ENCODE measurements at regions not wholly inside any gene's neighbourhood (a gene's known extent, or its start where the extent isn't known, plus 50 kb on each side); places are given as distances from the start of the nearest gene placed in this dataset.

GRCh38 chr16:85210423-85211169 lies 98.3 kb upstream of the CIBAR2 start:
- Histone ChIP-seq H3K27ac (ENCODE audit: low read depth, low read length) (no peak overlapping the region), H2BK15ac (replicated peaks; ENCODE audit: low read depth) (no peak overlapping the region), H4K8ac (ENCODE audit: low read depth, low read length) (no peak overlapping the region), H3K4me3 (ENCODE audit: low read length) (no peak overlapping the region), H3K23ac (ENCODE audit: low read length) (no peak overlapping the region), H3K4me1 (ENCODE audit: control insufficient read depth, low read depth, low read length) (peaks cover 5% of the 10 kb centered on the region), H2AK5ac (ENCODE audit: low read length) (no peak overlapping the region), H3K27me3 (ENCODE audit: insufficient read depth, low read length, poor library complexity) (no peaks in the 10 kb centered on the region), H3K36me3 (ENCODE audit: control insufficient read depth, insufficient read depth, low read length) (no peaks in the 10 kb centered on the region), H3K79me2 (ENCODE audit: control insufficient read depth, insufficient read depth, low read length) (peaks cover 2% of the 10 kb centered on the region), H3K56ac (ENCODE audit: low read length) (no peak overlapping the region), H4K5ac (ENCODE audit: low read length) (no peak overlapping the region), H3K4me2 (ENCODE audit: low read length) (no peak overlapping the region), H2BK120ac (ENCODE audit: low read depth, low read length) (no peak overlapping the region), H3K9ac (ENCODE audit: low read length) (no peak overlapping the region), H2BK5ac (ENCODE audit: low read length) (no peak overlapping the region), H3K79me1 (ENCODE audit: low read length) (peaks cover 17% of the 10 kb centered on the region), H3K18ac (ENCODE audit: low read length) (no peak overlapping the region), H3K4ac (ENCODE audit: low read depth, low read length) (no peak overlapping the region)
- DNase-seq = no peak
- WGBS (ENCODE audit: extremely low coverage, insufficient coverage, low lambda C conversion rate) = no CpG with 5 or more reads among the region's 8 CpGs

GRCh38 chr16:85211271-85211801 lies 99.1 kb upstream of the CIBAR2 start:
- no peaks in the 10 kb centered on the region for H3K36me3 ChIP-seq (ENCODE audit: control insufficient read depth, insufficient read depth, low read length)
- H2AK5ac ChIP-seq (ENCODE audit: low read length) = no peak overlapping the region
- H4K5ac ChIP-seq (ENCODE audit: low read length) = no peak overlapping the region
- H4K8ac ChIP-seq (ENCODE audit: low read depth, low read length) = no peak overlapping the region
- no peak overlapping the region for H2BK120ac ChIP-seq (ENCODE audit: low read depth, low read length)
- no peak overlapping the region for H3K27ac ChIP-seq (ENCODE audit: low read depth, low read length)
- H3K27me3 ChIP-seq (ENCODE audit: insufficient read depth, low read length, poor library complexity) = no peaks in the 10 kb centered on the region
- H2BK5ac ChIP-seq (ENCODE audit: low read length) = no peak overlapping the region
- H2BK15ac ChIP-seq (replicated peaks; ENCODE audit: low read depth) = no peak overlapping the region
- H3K4me2 ChIP-seq (ENCODE audit: low read length) = no peak overlapping the region
- no peak overlapping the region for H3K18ac ChIP-seq (ENCODE audit: low read length)
- no CpG with 5 or more reads among the region's 17 CpGs for WGBS (ENCODE audit: extremely low coverage, insufficient coverage, low lambda C conversion rate)
- no peak overlapping the region for H3K23ac ChIP-seq (ENCODE audit: low read length)
- H3K56ac ChIP-seq (ENCODE audit: low read length) = no peak overlapping the region
- H3K79me2 ChIP-seq (ENCODE audit: control insufficient read depth, insufficient read depth, low read length) = peaks cover 2% of the 10 kb centered on the region
- no peak overlapping the region for H3K4me3 ChIP-seq (ENCODE audit: low read length)
- H3K4ac ChIP-seq (ENCODE audit: low read depth, low read length) = no peak overlapping the region
- no peak for DNase-seq
- no peaks in the 10 kb centered on the region for H3K4me1 ChIP-seq (ENCODE audit: control insufficient read depth, low read depth, low read length)
- peaks cover 16% of the 10 kb centered on the region for H3K79me1 ChIP-seq (ENCODE audit: low read length)
- no peak overlapping the region for H3K9ac ChIP-seq (ENCODE audit: low read length)

GRCh38 chr16:85213926-85214675 lies 101.8 kb upstream of the CIBAR2 start:
- H2BK120ac ChIP-seq (ENCODE audit: low read depth, low read length) = no peak overlapping the region
- no peak overlapping the region for H3K9ac ChIP-seq (ENCODE audit: low read length)
- H3K4me2 ChIP-seq (ENCODE audit: low read length) = no peak overlapping the region
- H3K4ac ChIP-seq (ENCODE audit: low read depth, low read length) = no peak overlapping the region
- no peaks in the 10 kb centered on the region for H3K36me3 ChIP-seq (ENCODE audit: control insufficient read depth, insufficient read depth, low read length)
- H3K27me3 ChIP-seq (ENCODE audit: insufficient read depth, low read length, poor library complexity) = no peaks in the 10 kb centered on the region
- H4K8ac ChIP-seq (ENCODE audit: low read depth, low read length) = no peak overlapping the region
- H2AK5ac ChIP-seq (ENCODE audit: low read length) = no peak overlapping the region
- no peak overlapping the region for H3K4me3 ChIP-seq (ENCODE audit: low read length)
- H2BK15ac ChIP-seq (replicated peaks; ENCODE audit: low read depth) = no peak overlapping the region
- no peak overlapping the region for H4K5ac ChIP-seq (ENCODE audit: low read length)
- no peaks in the 10 kb centered on the region for H3K79me2 ChIP-seq (ENCODE audit: control insufficient read depth, insufficient read depth, low read length)
- no peak overlapping the region for H3K56ac ChIP-seq (ENCODE audit: low read length)
- H3K27ac ChIP-seq (ENCODE audit: low read depth, low read length) = no peak overlapping the region
- no CpG with 5 or more reads among the region's 28 CpGs for WGBS (ENCODE audit: extremely low coverage, insufficient coverage, low lambda C conversion rate)
- H2BK5ac ChIP-seq (ENCODE audit: low read length) = no peak overlapping the region
- DNase-seq = no peak
- H3K23ac ChIP-seq (ENCODE audit: low read length) = peak overlapping the region; percentile 66
- H3K4me1 ChIP-seq (ENCODE audit: control insufficient read depth, low read depth, low read length) = no peaks in the 10 kb centered on the region
- no peak overlapping the region for H3K18ac ChIP-seq (ENCODE audit: low read length)
- H3K79me1 ChIP-seq (ENCODE audit: low read length) = peaks cover 9% of the 10 kb centered on the region

GRCh38 chr16:85215478-85216118 lies 103.3 kb upstream of the CIBAR2 start:
- Histone ChIP-seq H3K79me1 (ENCODE audit: low read length) (peaks cover 8% of the 10 kb centered on the region), H2BK15ac (replicated peaks; ENCODE audit: low read depth) (no peak overlapping the region), H2AK5ac (ENCODE audit: low read length) (no peak overlapping the region), H3K23ac (ENCODE audit: low read length) (no peak overlapping the region), H2BK120ac (ENCODE audit: low read depth, low read length) (no peak overlapping the region), H3K4ac (ENCODE audit: low read depth, low read length) (no peak overlapping the region), H2BK5ac (ENCODE audit: low read length) (no peak overlapping the region), H3K9ac (ENCODE audit: low read length) (no peak overlapping the region), H4K5ac (ENCODE audit: low read length) (no peak overlapping the region), H3K18ac (ENCODE audit: low read length) (no peak overlapping the region), H3K36me3 (ENCODE audit: control insufficient read depth, insufficient read depth, low read length) (no peaks in the 10 kb centered on the region), H3K79me2 (ENCODE audit: control insufficient read depth, insufficient read depth, low read length) (no peaks in the 10 kb centered on the region), H3K4me1 (ENCODE audit: control insufficient read depth, low read depth, low read length) (no peaks in the 10 kb centered on the region), H3K4me3 (ENCODE audit: low read length) (no peak overlapping the region), H3K56ac (ENCODE audit: low read length) (no peak overlapping the region), H3K27ac (ENCODE audit: low read depth, low read length) (no peak overlapping the region), H4K8ac (ENCODE audit: low read depth, low read length) (no peak overlapping the region), H3K27me3 (ENCODE audit: insufficient read depth, low read length, poor library complexity) (no peaks in the 10 kb centered on the region), H3K4me2 (ENCODE audit: low read length) (no peak overlapping the region)
- no peak for DNase-seq
- WGBS (ENCODE audit: extremely low coverage, insufficient coverage, low lambda C conversion rate) = no CpG with 5 or more reads among the region's 8 CpGs

- no CpG with 5 or more reads among the region's 19 CpGs for WGBS (ENCODE audit: extremely low coverage, insufficient coverage, low lambda C conversion rate)
- no peak overlapping the region for H2AK5ac ChIP-seq (ENCODE audit: low read length)
- H3K56ac ChIP-seq (ENCODE audit: low read length) = no peak overlapping the region
- H3K23ac ChIP-seq (ENCODE audit: low read length) = no peak overlapping the region
- no peak overlapping the region for H3K27ac ChIP-seq (ENCODE audit: low read depth, low read length)
- H4K8ac ChIP-seq (ENCODE audit: low read depth, low read length) = no peak overlapping the region
- H2BK15ac ChIP-seq (replicated peaks; ENCODE audit: low read depth) = no peak overlapping the region
- no peak overlapping the region for H3K4ac ChIP-seq (ENCODE audit: low read depth, low read length)
- no peaks in the 10 kb centered on the region for H3K36me3 ChIP-seq (ENCODE audit: control insufficient read depth, insufficient read depth, low read length)
- no peak overlapping the region for H3K4me2 ChIP-seq (ENCODE audit: low read length)
- H2BK120ac ChIP-seq (ENCODE audit: low read depth, low read length) = no peak overlapping the region
- no peaks in the 10 kb centered on the region for H3K27me3 ChIP-seq (ENCODE audit: insufficient read depth, low read length, poor library complexity)
- no peak overlapping the region for H2BK5ac ChIP-seq (ENCODE audit: low read length)
- H4K5ac ChIP-seq (ENCODE audit: low read length) = no peak overlapping the region
- no peaks in the 10 kb centered on the region for H3K4me1 ChIP-seq (ENCODE audit: control insufficient read depth, low read depth, low read length)
- H3K79me2 ChIP-seq (ENCODE audit: control insufficient read depth, insufficient read depth, low read length) = no peaks in the 10 kb centered on the region
- H3K18ac ChIP-seq (ENCODE audit: low read length) = no peak overlapping the region
- no peak overlapping the region for H3K4me3 ChIP-seq (ENCODE audit: low read length)
- peaks cover 8% of the 10 kb centered on the region for H3K79me1 ChIP-seq (ENCODE audit: low read length)
- no peak for DNase-seq
- no peak overlapping the region for H3K9ac ChIP-seq (ENCODE audit: low read length)
Observed at GRCh38 chr16:85216522-85217375, 104.5 kb upstream of the CIBAR2 start.

Measured in mesendoderm (in vitro differentiated cells).